Neuronal stem cell (in vitro differentiated cells): ENCODE measurements at regions not wholly inside any gene's neighbourhood (a gene's known extent, or its start where the extent isn't known, plus 50 kb on each side); places are given as distances from the start of the nearest gene placed in this dataset.

Experiments used
- DNase-seq: peaks from one replicate; pipeline ENCODE4 v3.0.0-alpha.2; 2013; ENCODE audit warnings: low spot score
- H2AFZ ChIP-seq: one replicate; pipeline ENCODE4 v1.6.1; 2013; ENCODE audit warnings: mild to moderate bottlenecking, low read length, inconsistent platforms
- H2AK5ac ChIP-seq: 2 replicates; pipeline ENCODE4 v1.6.1; 2013; ENCODE audit warnings: low read depth, mild to moderate bottlenecking, inconsistent platforms, low read length, moderate library complexity, mixed read lengths
- H2BK120ac ChIP-seq: 2 replicates; pipeline ENCODE4 v1.6.1; 2013; ENCODE audit warnings: low read depth, mild to moderate bottlenecking, inconsistent platforms, low read length, moderate library complexity, mixed read lengths
- H2BK12ac ChIP-seq: one replicate; pipeline ENCODE4 v1.6.1; 2013; ENCODE audit warnings: low read length, inconsistent platforms
- H2BK15ac ChIP-seq: 2 replicates; pipeline ENCODE4 v1.6.1; 2013; ENCODE audit warnings: mild to moderate bottlenecking, low read length, inconsistent platforms, mixed read lengths
- H2BK5ac ChIP-seq: one replicate; pipeline ENCODE4 v1.6.1; 2013; ENCODE audit warnings: inconsistent platforms, mild to moderate bottlenecking, low read length, moderate library complexity
- H3K14ac ChIP-seq: one replicate; pipeline ENCODE4 v1.6.1; 2013; ENCODE audit warnings: low read length, inconsistent platforms
- H3K18ac ChIP-seq: 2 replicates; pipeline ENCODE4 v1.6.1; 2013; ENCODE audit warnings: low read length, inconsistent platforms
- H3K23ac ChIP-seq: 2 replicates; pipeline ENCODE4 v1.6.1; 2013; ENCODE audit warnings: low read depth, mild to moderate bottlenecking, mixed read lengths, low read length, inconsistent platforms; ENCODE audit not compliant: poor library complexity
- H3K27ac ChIP-seq: replicated peaks from 3 replicates; pipeline ENCODE4 v1.5.1; 2013; ENCODE audit warnings: low read length, inconsistent platforms
- H3K27me3 ChIP-seq, 3 experiments: 2 replicates each; pipeline ENCODE4 v1.6.1; 2013; ENCODE audit warnings: low read length in 3 of 3, mild to moderate bottlenecking in 2 of 3, inconsistent platforms in 1 of 3, low read depth in 1 of 3, mixed read lengths in 1 of 3, moderate library complexity in 1 of 3; ENCODE audit not compliant: control insufficient read depth in 3 of 3, insufficient read depth in 3 of 3
- H3K36me3 ChIP-seq, 2 donors: replicated peaks in 1 of 2; 2 replicates each; pipeline ENCODE4 v1.6.1; 2013; ENCODE audit warnings: low read length in 2 of 2; ENCODE audit not compliant: control insufficient read depth in 2 of 2, insufficient read depth in 2 of 2
- H3K4ac ChIP-seq: 2 replicates; pipeline ENCODE4 v1.6.1; 2013; ENCODE audit warnings: inconsistent platforms, mild to moderate bottlenecking, low read length, moderate library complexity
- H3K4me1 ChIP-seq, 2 donors: 1 replicate in 1 of 2; 2 replicates in 1 of 2; pipeline ENCODE4 v1.6.1; 2013; ENCODE audit warnings: low read length in 2 of 2, low read depth in 1 of 2; ENCODE audit not compliant: control insufficient read depth in 2 of 2, insufficient read depth in 1 of 2
- H3K4me2 ChIP-seq: one replicate; pipeline ENCODE4 v1.6.1; 2013; ENCODE audit warnings: mild to moderate bottlenecking, low read length, inconsistent platforms; ENCODE audit not compliant: insufficient read depth, poor library complexity, severe bottlenecking
- H3K4me3 ChIP-seq, 2 donors: 2 replicates each; pipeline ENCODE4 v1.5.1; 2013; ENCODE audit warnings: low read length in 2 of 2, mild to moderate bottlenecking in 2 of 2, inconsistent platforms in 1 of 2, moderate library complexity in 1 of 2
- H3K79me1 ChIP-seq: one replicate; pipeline ENCODE4 v1.6.1; 2013; ENCODE audit warnings: low read depth, mild to moderate bottlenecking, inconsistent platforms, low read length, moderate library complexity
- H3K9ac ChIP-seq: one replicate; pipeline ENCODE4 v1.6.1; 2013; ENCODE audit warnings: mild to moderate bottlenecking, low read depth, low read length, inconsistent platforms; ENCODE audit not compliant: poor library complexity
- H3K9me3 ChIP-seq, 2 donors: replicated peaks in 1 of 2; 2 replicates each; pipeline versions ENCODE3 to v1.6.1; 2013; ENCODE audit warnings: low read length in 2 of 2, mild to moderate bottlenecking in 2 of 2, inconsistent platforms in 1 of 2, low read depth in 1 of 2, mixed read lengths in 1 of 2, moderate library complexity in 1 of 2; ENCODE audit not compliant: control insufficient read depth in 2 of 2, insufficient read depth in 1 of 2
- H4K8ac ChIP-seq: one replicate; pipeline ENCODE4 v1.6.1; 2013; ENCODE audit warnings: low read depth, mild to moderate bottlenecking, inconsistent platforms, low read length, moderate library complexity
- H4K91ac ChIP-seq: one replicate; pipeline ENCODE4 v1.6.1; 2013; ENCODE audit warnings: low read length, low read depth, mild to moderate bottlenecking, inconsistent platforms; ENCODE audit not compliant: poor library complexity
- WGBS, 2 donors: extraction: QIAGEN DNeasy Blood & Tissue Kit; methylation state at CpG; one replicate each; pipeline ENCODE4 v1.1.7; 2013; ENCODE audit warnings: missing lambda C conversion rate in 2 of 2, mixed read lengths in 1 of 2; ENCODE audit not compliant: insufficient read length in 2 of 2, insufficient replicate concordance in 1 of 2; ENCODE audit errors: extremely low coverage in 2 of 2; 5-methylcytosine and 5-hydroxymethylcytosine counted together

DNA sequence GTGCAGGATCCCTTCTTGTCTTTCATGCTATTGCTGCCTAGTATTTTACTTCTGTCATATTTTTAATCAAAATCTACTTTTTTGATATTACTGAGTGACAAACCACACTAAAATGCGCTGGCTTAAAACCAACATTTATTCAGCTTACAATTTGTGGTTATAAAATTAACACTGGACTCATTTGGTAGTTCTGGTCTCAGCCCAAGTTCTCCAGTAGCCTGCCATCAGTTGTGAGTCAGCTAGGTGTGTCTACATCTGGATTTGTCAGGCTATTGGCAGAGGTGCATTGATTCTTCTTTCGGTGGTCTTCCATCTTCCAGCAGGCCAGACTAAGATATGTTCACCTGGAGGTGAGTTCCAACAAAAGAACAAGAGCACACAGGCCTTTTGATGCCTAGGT is 765.1 kb upstream of the FBXO33 start:
- no peak for DNase-seq
- no peaks in the 10 kb centered on the region for H3K36me3 ChIP-seq
- H2BK5ac ChIP-seq, result no peak overlapping the region
- H3K14ac ChIP-seq, result no peak overlapping the region
- H2AFZ ChIP-seq, result no peak overlapping the region
- no peak overlapping the region for H2BK12ac ChIP-seq
- no peak overlapping the region for H3K4me3 ChIP-seq
- H3K27ac ChIP-seq, result no peak overlapping the region
- H3K27me3 ChIP-seq, result no peaks in the 10 kb centered on the region
- H3K9ac ChIP-seq, result no peak overlapping the region
- no peak overlapping the region for H3K4me2 ChIP-seq
- H3K23ac ChIP-seq, result no peak overlapping the region
- H4K91ac ChIP-seq, result no peak overlapping the region
- no peak overlapping the region for H3K4ac ChIP-seq
- H2BK120ac ChIP-seq, result no peak overlapping the region
- H2AK5ac ChIP-seq, result no peak overlapping the region
- no CpG with 5 or more reads among the region's 2 CpGs for WGBS, 2 donors
- H2BK15ac ChIP-seq, result no peak overlapping the region
- H3K9me3 ChIP-seq, result no peaks in the 10 kb centered on the region
- no peaks in the 10 kb centered on the region for H3K4me1 ChIP-seq
- no peaks in the 10 kb centered on the region for H3K79me1 ChIP-seq
- H3K18ac ChIP-seq, result no peak overlapping the region
- H4K8ac ChIP-seq, result no peak overlapping the region

DNA sequence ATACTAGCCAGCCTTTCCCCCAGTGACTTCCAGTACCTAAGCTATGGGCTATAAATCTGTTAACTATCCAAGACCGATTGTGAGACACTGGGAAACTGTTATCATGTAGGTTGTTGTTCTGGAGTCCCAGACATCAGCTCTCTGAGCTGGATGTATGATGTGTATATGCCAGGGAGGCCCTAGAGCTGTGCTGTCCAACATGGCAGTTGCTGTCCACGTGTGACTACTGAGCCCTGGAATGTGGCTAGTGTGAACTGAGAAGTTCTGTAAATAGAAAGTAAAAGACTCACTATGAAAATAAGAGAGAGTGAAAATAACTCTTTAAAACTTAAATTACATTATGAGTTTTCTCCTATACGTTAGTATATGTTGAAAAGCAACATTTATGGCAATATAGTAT is 755.8 kb upstream of the FBXO33 start:
- Histone ChIP-seq H3K9ac (no peak overlapping the region), H3K36me3 (no peaks in the 10 kb centered on the region), H2AFZ (no peak overlapping the region), H3K9me3 (no peaks in the 10 kb centered on the region), H3K27me3 (no peaks in the 10 kb centered on the region), H3K4me2 (no peak overlapping the region), H3K4ac (no peak overlapping the region), H3K14ac (no peak overlapping the region), H3K18ac (no peak overlapping the region), H2BK5ac (no peak overlapping the region), H2AK5ac (no peak overlapping the region), H2BK120ac (no peak overlapping the region), H4K91ac (no peak overlapping the region), H3K4me1 (no peaks in the 10 kb centered on the region), H3K4me3 (no peak overlapping the region), H3K79me1 (no peaks in the 10 kb centered on the region), H2BK15ac (no peak overlapping the region), H2BK12ac (no peak overlapping the region), H4K8ac (no peak overlapping the region), H3K23ac (no peak overlapping the region), H3K27ac (no peak overlapping the region)
- WGBS, 2 donors, result no CpG with 5 or more reads among the region's 3 CpGs
- DNase-seq, result no peak

DNA sequence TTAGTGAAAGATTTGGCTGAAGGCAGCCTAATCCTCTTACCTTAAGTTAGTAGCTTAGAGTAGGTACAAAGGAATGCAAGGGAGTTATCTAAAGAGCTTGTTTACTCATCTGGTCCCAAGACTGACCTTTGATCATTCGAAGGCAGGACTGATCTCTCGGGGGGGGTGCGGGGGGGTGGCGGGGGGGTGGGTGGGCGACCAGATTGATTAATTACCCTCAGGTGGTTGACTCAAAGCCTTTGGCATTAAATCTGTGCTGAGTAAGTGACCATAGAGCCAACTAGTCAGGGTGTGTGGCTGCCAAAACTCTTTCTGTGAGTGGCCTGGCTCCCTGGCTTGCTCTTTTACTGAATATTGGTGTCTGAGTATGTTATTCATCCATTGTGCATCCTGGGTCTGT is 731.9 kb upstream of the FBXO33 start:
- no peak for DNase-seq
- Histone ChIP-seq H3K9me3 (peaks cover 0 to 2% of the 10 kb centered on the region in 2 donors), H4K8ac (no peak overlapping the region), H3K4me1 (no peaks in the 10 kb centered on the region), H4K91ac (no peak overlapping the region), H2AFZ (no peak overlapping the region), H2BK12ac (no peak overlapping the region), H3K14ac (no peak overlapping the region), H2AK5ac (no peak overlapping the region), H3K9ac (no peak overlapping the region), H2BK120ac (no peak overlapping the region), H3K4me3 (no peak overlapping the region), H3K79me1 (peaks cover 4% of the 10 kb centered on the region), H3K36me3 (no peaks in the 10 kb centered on the region), H3K27me3 (no peaks in the 10 kb centered on the region), H3K4me2 (no peak overlapping the region), H3K27ac (no peak overlapping the region), H3K23ac (no peak overlapping the region), H2BK5ac (no peak overlapping the region), H3K18ac (no peak overlapping the region), H2BK15ac (no peak overlapping the region), H3K4ac (no peak overlapping the region)
- WGBS, 2 donors, result no CpG with 5 or more reads among the region's 5 CpGs

DNA sequence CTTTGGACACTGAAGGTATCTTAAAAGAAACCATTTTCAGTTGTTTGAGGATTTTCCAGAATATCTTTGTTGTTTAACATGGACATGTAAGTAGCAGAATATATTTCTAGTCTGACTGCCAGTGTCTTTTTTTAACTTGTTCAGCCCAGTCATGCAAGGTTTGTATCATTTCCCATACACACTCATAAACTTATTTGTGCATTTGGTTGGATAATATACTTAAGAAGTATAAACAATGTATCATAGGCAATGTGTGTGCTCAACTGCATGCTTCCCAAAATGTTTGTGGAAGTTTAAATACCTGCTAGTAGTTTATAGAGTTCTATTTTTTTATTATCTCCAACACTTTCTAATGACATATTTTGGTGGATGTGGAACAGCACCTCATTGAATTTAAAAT is 707.4 kb upstream of the FBXO33 start:
- Histone ChIP-seq H4K91ac (no peak overlapping the region), H3K18ac (no peak overlapping the region), H2BK12ac (no peak overlapping the region), H3K4me1 (no peaks in the 10 kb centered on the region), H2AFZ (no peak overlapping the region), H3K9me3 (no peaks in the 10 kb centered on the region), H3K27ac (no peak overlapping the region), H3K27me3 (no peaks in the 10 kb centered on the region), H3K9ac (no peak overlapping the region), H4K8ac (no peak overlapping the region), H2BK5ac (no peak overlapping the region), H3K79me1 (no peaks in the 10 kb centered on the region), H3K4me2 (no peak overlapping the region), H3K4me3 (no peak overlapping the region), H2AK5ac (no peak overlapping the region), H3K23ac (no peak overlapping the region), H2BK15ac (no peak overlapping the region), H3K4ac (no peak overlapping the region), H2BK120ac (no peak overlapping the region), H3K14ac (no peak overlapping the region), H3K36me3 (no peaks in the 10 kb centered on the region)
- DNase-seq, result no peak
